ENCODE measurements at regions not wholly inside any gene's neighbourhood (a gene's known extent, or its start where the extent isn't known, plus 50 kb on each side); places are given as distances from the start of the nearest gene placed in this dataset.
A peak's percentile ranks its signal among the peaks of the same experiment; 100 is the strongest.

DNA sequence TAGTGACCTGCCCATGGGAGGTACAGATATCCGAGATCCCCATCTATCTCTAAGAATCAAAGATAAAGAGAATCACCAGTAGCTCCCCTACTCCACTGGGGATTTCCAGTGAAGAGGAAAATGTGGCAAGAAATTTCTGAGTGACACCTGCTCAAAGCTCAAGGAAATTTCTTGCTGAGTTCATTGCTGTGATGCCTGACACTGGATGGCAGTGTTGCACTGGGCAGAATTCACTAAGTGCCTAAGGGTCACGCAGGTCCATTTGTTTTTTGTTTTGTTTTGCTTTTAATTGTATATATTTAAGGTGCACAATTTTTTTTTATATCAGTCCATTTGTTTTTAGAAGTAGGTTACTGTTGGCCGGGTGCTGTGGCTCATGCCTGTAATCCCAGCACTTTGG, 109.5 kb upstream of the KCNAB1 start:
- Histone ChIP-seq H4K20me1 (ENCODE audit: insufficient read depth, low read length) (no peaks in the 10 kb centered on the region), H3K9ac (ENCODE audit: low read length) (no peak overlapping the region), H3K4me3 (ENCODE audit: low read length) (no peak overlapping the region), H3K9me3 (replicated peaks; ENCODE audit: insufficient read depth, low read length) (no peaks in the 10 kb centered on the region), H2AFZ (ENCODE audit: low read length) (no peak overlapping the region), H3K4me2 (ENCODE audit: low read depth, low read length) (no peak overlapping the region), H3K27ac (ENCODE audit: low read length) (no peak overlapping the region), H3K9me2 (replicated peaks; ENCODE audit: insufficient read depth, low read length) (no peaks in the 10 kb centered on the region), H3K27me3 (replicated peaks; ENCODE audit: insufficient read depth, low read length) (no peaks in the 10 kb centered on the region), H3K36me3 (replicated peaks; ENCODE audit: insufficient read depth, low read length) (no peaks in the 10 kb centered on the region), H3F3A (ENCODE audit: insufficient read depth, low read length) (no peaks in the 10 kb centered on the region), H3K79me2 (ENCODE audit: low read length) (no peaks in the 10 kb centered on the region), H3K4me1 (ENCODE audit: low read length) (no peaks in the 10 kb centered on the region)
- TF ChIP-seq EZH2phosphoT487 (IDR thresholded peaks at IDR 0.05; ENCODE audit: low read length), result no peak
- TF ChIP-seq, protein P1, sequence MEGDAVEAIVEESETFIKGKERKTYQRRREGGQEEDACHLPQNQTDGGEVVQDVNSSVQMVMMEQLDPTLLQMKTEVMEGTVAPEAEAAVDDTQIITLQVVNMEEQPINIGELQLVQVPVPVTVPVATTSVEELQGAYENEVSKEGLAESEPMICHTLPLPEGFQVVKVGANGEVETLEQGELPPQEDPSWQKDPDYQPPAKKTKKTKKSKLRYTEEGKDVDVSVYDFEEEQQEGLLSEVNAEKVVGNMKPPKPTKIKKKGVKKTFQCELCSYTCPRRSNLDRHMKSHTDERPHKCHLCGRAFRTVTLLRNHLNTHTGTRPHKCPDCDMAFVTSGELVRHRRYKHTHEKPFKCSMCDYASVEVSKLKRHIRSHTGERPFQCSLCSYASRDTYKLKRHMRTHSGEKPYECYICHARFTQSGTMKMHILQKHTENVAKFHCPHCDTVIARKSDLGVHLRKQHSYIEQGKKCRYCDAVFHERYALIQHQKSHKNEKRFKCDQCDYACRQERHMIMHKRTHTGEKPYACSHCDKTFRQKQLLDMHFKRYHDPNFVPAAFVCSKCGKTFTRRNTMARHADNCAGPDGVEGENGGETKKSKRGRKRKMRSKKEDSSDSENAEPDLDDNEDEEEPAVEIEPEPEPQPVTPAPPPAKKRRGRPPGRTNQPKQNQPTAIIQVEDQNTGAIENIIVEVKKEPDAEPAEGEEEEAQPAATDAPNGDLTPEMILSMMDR (IDR thresholded peaks at IDR 0.05; ENCODE audit: low read length), result peak; percentile 74
- DNase-seq, result peak; percentile 68

DNA sequence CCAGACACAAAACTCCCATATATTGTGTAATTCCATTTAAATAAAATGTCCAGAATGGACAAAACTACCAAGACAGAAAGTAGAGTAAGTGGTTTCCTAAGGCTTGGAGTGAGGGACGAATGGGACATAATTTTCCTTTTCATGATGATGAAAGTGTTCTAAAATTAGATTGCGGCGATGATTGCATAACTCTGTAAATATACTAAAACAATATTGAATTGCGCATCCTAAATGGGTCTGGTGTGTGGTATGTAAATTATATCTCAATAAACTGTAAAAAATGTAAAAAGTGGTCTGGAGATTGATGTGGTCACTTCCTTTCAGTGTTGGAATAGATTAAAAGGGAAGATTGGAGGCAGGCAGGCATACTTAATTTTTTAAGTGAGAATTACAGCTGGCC, 105.9 kb upstream of the KCNAB1 start:
- H3K36me3 ChIP-seq (replicated peaks; ENCODE audit: insufficient read depth, low read length), result no peaks in the 10 kb centered on the region
- no peak overlapping the region for H3K4me2 ChIP-seq (ENCODE audit: low read depth, low read length)
- H3K79me2 ChIP-seq (ENCODE audit: low read length), result no peaks in the 10 kb centered on the region
- no peaks in the 10 kb centered on the region for H4K20me1 ChIP-seq (ENCODE audit: insufficient read depth, low read length)
- H3K4me3 ChIP-seq (ENCODE audit: low read length), result no peak overlapping the region
- no peaks in the 10 kb centered on the region for H3K9me3 ChIP-seq (replicated peaks; ENCODE audit: insufficient read depth, low read length)
- no peak overlapping the region for H2AFZ ChIP-seq (ENCODE audit: low read length)
- H3K9ac ChIP-seq (ENCODE audit: low read length), result no peak overlapping the region
- H3K27me3 ChIP-seq (replicated peaks; ENCODE audit: insufficient read depth, low read length), result no peaks in the 10 kb centered on the region
- no peak for DNase-seq
- H3F3A ChIP-seq (ENCODE audit: insufficient read depth, low read length), result no peaks in the 10 kb centered on the region
- TF ChIP-seq, protein P1 (IDR thresholded peaks at IDR 0.05; ENCODE audit: low read length), result no peak
- TF ChIP-seq EZH2phosphoT487 (IDR thresholded peaks at IDR 0.05; ENCODE audit: low read length), result no peak
- TF ChIP-seq EZH2 (optimal IDR thresholded peaks at IDR 0.05; ENCODE audit: low read depth, low read length), result no peak
- H3K4me1 ChIP-seq (ENCODE audit: low read length), result no peaks in the 10 kb centered on the region
- no peaks in the 10 kb centered on the region for H3K9me2 ChIP-seq (replicated peaks; ENCODE audit: insufficient read depth, low read length)
- H3K27ac ChIP-seq (ENCODE audit: low read length), result no peak overlapping the region

DNA sequence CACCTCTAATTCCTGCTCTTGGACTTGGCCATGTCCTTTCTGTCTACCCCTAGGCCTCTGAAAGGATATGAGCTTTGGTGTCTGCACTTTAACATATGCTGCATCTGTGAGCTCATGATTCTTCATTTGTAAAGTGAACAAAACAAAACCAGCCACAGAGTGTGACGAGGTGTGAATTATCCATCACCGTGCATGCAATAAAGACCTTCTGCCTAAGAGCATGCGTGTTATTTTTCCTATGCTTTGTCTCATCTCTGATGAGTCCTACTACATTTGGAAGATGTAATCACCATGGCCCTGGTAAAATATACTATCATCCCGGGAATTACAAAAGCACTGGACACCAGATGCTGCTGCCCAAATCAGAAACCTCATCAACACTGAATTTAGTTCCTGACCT, 103.5 kb upstream of the KCNAB1 start:
- Histone ChIP-seq H4K20me1 (ENCODE audit: insufficient read depth, low read length) (no peaks in the 10 kb centered on the region), H3K4me2 (ENCODE audit: low read depth, low read length) (no peak overlapping the region), H3K9me2 (replicated peaks; ENCODE audit: insufficient read depth, low read length) (no peaks in the 10 kb centered on the region), H3K4me3 (ENCODE audit: low read length) (no peak overlapping the region), H2AFZ (ENCODE audit: low read length) (no peak overlapping the region), H3F3A (ENCODE audit: insufficient read depth, low read length) (no peaks in the 10 kb centered on the region), H3K9me3 (replicated peaks; ENCODE audit: insufficient read depth, low read length) (no peaks in the 10 kb centered on the region), H3K4me1 (ENCODE audit: low read length) (no peaks in the 10 kb centered on the region), H3K79me2 (ENCODE audit: low read length) (no peaks in the 10 kb centered on the region), H3K27me3 (replicated peaks; ENCODE audit: insufficient read depth, low read length) (no peaks in the 10 kb centered on the region), H3K27ac (ENCODE audit: low read length) (no peak overlapping the region), H3K9ac (ENCODE audit: low read length) (no peak overlapping the region), H3K36me3 (replicated peaks; ENCODE audit: insufficient read depth, low read length) (no peaks in the 10 kb centered on the region)
- DNase-seq, result no peak
- no peak for TF ChIP-seq EZH2 (optimal IDR thresholded peaks at IDR 0.05; ENCODE audit: low read depth, low read length)
- TF ChIP-seq, protein P1 (IDR thresholded peaks at IDR 0.05; ENCODE audit: low read length), result no peak
- no peak for TF ChIP-seq EZH2phosphoT487 (IDR thresholded peaks at IDR 0.05; ENCODE audit: low read length)
